ENCODE measurements at regions not wholly inside any gene's neighbourhood (a gene's known extent, or its start where the extent isn't known, plus 50 kb on each side); places are given as distances from the start of the nearest gene placed in this dataset.
"Not testable (repeated sequence)": the region's sequence is repeated elsewhere in the genome, so short reads cannot be mapped to it uniquely, and the experiment has no call there.

DNA sequence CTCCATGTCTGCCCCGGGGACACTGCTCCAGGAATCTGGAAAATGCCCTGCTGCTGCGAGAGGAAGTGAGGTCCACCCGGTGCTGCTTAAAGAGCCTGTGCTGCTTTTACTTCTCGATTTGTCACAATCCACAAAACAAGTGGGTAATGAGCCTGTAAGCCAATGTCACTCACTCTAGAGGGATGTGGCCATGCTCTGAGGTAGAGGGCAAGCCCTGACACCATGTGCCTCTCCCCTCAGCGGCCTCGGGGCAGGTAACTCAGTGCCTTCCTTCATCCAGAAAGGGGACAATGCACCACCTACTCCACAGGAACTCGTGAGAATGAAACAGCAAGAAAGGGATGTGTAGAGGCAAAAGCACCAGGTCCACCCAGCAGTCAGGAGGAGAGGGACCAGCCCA lies 106.2 kb downstream of the TUBA3C start:
- Histone ChIP-seq H3K27me3 (ENCODE audit: control insufficient read depth, insufficient read depth) (no peaks in the 10 kb centered on the region), H3K9me3 (ENCODE audit: control insufficient read depth, low read length) (no peaks in the 10 kb centered on the region), H3K27ac (ENCODE audit: low read length) (no peak overlapping the region), H3K4me1 (ENCODE audit: control insufficient read depth, insufficient read depth, low read length) (no peaks in the 10 kb centered on the region), H3K4me3 (ENCODE audit: low read length) (no peak overlapping the region)
- DNase-seq (no peak), ATAC-seq (no peak)
- WGBS, result 68% methylated on average over 7 of the region's 7 CpGs
- intact Hi-C loops (cut with DNase I), result no loop called here

DNA sequence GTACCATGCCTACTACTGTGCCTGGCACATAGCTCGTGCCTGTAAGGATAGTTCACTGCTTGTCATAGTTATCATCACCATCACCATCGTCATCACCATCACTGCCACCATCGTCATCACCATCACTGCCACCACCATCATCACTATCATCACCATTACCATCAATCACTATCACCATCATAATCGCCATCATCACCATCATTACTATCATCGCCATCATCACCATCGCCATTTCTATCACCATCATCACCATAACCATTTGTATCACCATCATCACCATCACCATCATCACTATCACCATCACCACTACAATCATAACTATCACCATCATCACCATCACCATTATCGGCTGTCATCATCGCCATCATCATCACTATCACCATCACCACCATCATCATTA lies 107.1 kb downstream of the TUBA3C start:
- DNase-seq (no peak), ATAC-seq (no peak)
- Histone ChIP-seq H3K27ac (ENCODE audit: low read length) (no peak overlapping the region), H3K4me1 (ENCODE audit: control insufficient read depth, insufficient read depth, low read length) (no peaks in the 10 kb centered on the region), H3K9me3 (ENCODE audit: control insufficient read depth, low read length) (no peaks in the 10 kb centered on the region), H3K4me3 (ENCODE audit: low read length) (no peak overlapping the region), H3K27me3 (ENCODE audit: control insufficient read depth, insufficient read depth) (no peaks in the 10 kb centered on the region)
- intact Hi-C loops (cut with DNase I), result no loop called here
- WGBS, result 83% methylated on average over 8 of the region's 8 CpGs

DNA sequence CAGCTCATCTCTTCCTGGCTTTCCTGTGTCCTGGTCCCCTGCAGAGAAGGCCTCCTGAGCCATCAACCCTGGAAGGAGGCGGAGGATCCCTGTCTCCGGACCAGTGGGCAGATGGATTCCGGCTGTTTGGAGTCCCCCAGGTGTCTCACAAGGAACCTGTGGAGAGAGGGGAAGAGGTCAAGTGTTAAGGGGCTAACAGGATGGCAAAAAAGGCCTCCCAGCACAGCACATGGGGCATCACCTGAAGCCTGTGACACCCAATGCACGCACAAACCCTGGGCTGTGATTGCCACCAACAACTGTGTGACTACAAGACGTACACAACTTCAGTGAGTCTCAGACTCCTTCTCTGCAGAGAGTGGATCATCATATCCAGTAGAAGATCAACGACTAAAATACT lies 107.5 kb downstream of the TUBA3C start:
- DNase-seq; H3K27me3 ChIP-seq (ENCODE audit: control insufficient read depth, insufficient read depth); H3K27ac ChIP-seq (ENCODE audit: low read length); ATAC-seq; intact Hi-C loops (cut with DNase I); H3K9me3 ChIP-seq (ENCODE audit: control insufficient read depth, low read length); H3K4me3 ChIP-seq (ENCODE audit: low read length); H3K4me1 ChIP-seq (ENCODE audit: control insufficient read depth, insufficient read depth, low read length): not testable (repeated sequence)
- WGBS, result 72% methylated on average over 6 of the region's 6 CpGs

DNA sequence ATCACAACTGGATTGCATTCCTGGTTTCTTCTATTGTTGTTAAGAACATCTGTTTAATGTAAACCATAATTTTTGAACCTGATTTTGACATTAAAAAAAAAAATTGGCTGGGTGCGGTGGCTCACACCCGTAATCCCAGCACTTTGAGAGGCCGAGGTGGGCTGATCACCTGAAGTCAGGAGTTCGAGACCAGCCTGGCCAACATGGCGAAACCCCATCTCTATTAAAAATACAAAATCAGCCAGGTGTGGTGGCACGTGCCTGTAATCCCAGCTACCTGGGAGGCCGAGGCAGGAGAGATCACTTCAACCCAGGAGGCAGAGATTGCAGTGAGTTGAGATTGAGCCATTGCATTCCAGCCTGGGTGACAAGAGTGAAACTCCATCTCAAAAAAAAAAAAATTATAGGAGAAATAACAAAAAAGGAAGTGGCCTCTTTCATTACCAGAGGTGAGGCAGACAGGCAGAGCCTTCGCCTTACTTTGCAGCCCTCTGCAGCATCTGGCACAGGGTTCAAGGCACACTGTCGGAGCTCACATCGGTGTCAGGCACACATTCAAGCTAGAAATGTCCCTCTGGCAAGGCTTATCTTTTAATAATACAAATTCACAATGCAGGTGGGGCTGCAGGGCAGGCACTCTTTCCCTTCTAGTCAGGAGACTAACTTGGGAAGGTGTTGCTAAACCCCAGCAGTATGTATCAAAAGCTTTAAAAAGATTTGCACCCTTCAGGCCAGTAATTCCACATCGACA lies 108.5 kb downstream of the TUBA3C start:
- 74% methylated on average over 11 of the region's 11 CpGs for WGBS
- H3K4me3 ChIP-seq (ENCODE audit: low read length); intact Hi-C loops (cut with DNase I): not testable (repeated sequence)

DNA sequence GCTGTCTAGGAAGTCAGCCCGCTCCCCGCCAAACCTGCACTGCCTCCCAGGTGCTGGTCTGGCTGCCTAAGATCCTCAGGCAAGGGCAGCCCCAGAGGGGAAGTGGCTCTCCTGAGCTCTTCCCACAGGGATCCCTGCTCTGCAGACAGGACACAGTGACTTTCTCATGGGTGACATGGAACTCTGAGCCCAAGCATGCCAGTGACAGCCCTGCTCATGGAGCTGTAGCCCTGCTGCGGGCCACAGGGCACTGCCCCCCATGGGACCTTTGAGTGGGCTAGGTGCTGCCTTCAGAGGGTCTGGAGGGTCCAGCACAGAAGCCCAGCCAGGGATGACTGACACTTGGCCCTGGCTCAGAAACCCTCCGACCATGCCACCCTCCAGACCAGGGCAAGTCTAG lies 109.1 kb downstream of the TUBA3C start:
- no peaks in the 10 kb centered on the region for H3K27me3 ChIP-seq (ENCODE audit: control insufficient read depth, insufficient read depth)
- no peaks in the 10 kb centered on the region for H3K9me3 ChIP-seq (ENCODE audit: control insufficient read depth, low read length)
- intact Hi-C loops (cut with DNase I), result no loop called here
- H3K4me1 ChIP-seq (ENCODE audit: control insufficient read depth, insufficient read depth, low read length), result no peaks in the 10 kb centered on the region
- DNase-seq (no peak), ATAC-seq (no peak)
- no peak overlapping the region for H3K27ac ChIP-seq (ENCODE audit: low read length)
- 84% methylated on average over 4 of the region's 4 CpGs for WGBS
- no peak overlapping the region for H3K4me3 ChIP-seq (ENCODE audit: low read length)

More for the DNA sequence above, 108.5 kb downstream of the TUBA3C start:
- H3K4me1 ChIP-seq (ENCODE audit: control insufficient read depth, insufficient read depth, low read length); H3K27me3 ChIP-seq (ENCODE audit: control insufficient read depth, insufficient read depth); H3K9me3 ChIP-seq (ENCODE audit: control insufficient read depth, low read length); H3K27ac ChIP-seq (ENCODE audit: low read length); ATAC-seq; DNase-seq: not testable (repeated sequence)

DNA sequence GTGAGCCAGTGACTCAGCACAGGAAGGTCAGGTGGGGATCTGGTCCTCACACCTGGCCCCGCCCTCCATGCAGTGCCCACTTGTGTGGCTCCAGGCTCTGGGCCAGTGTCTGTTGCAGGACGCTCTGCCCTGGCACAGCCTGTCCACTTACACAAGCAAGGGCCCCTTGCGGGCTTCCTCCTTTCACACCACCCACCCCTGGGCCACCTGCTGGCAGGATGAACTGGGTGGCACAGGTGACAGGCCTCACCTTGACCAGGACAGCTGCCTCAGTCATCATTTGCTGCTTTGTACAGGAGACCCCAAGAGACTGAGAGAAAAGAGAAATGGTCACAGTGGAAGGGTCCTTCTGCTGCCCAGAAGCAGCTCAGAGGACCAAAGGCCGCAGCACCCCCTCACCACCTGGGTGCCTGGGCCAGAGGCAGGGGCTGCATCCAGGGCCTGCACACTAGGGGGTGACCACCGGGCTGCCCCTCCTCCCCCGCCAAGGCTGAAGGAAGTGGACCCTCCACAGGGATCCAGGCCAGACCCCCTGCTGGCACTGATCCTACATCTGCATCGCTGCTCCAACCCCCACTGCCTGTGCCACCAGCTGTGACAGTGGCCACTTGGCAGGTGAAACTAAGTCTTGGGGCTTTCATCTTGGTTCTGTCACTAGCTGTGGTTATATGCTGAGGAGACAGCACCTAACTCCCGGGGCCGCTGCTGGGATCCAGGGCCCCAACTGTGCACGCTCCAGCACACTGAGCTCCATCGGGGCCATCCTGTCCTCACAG lies 110.3 kb downstream of the TUBA3C start:
- DNase-seq, result no peak
- no peak for ATAC-seq
- 81% methylated on average over 11 of the region's 11 CpGs for WGBS
- Histone ChIP-seq H3K27me3 (ENCODE audit: control insufficient read depth, insufficient read depth) (no peaks in the 10 kb centered on the region), H3K4me1 (ENCODE audit: control insufficient read depth, insufficient read depth, low read length) (no peaks in the 10 kb centered on the region), H3K9me3 (ENCODE audit: control insufficient read depth, low read length) (no peaks in the 10 kb centered on the region), H3K4me3 (ENCODE audit: low read length) (no peak overlapping the region), H3K27ac (ENCODE audit: low read length) (no peak overlapping the region)
- intact Hi-C loops (cut with DNase I), result no loop called here

DNA sequence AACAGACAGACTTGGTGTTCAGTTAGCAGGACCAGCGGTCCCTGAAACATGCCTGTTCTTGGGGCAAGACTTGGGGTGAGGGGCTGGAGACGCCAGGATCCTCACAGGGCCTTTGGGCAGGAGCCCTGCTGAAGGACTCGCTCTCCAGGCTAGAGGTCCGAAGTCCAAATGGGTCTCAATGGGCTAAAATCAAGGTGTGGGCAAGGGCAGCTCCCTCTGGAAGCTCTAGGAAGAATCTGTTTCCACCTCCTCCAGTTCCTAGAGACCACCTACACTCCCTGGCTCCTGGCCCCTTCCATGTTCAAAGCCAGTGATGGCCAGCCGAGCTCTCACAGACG lies 111.3 kb downstream of the TUBA3C start:
- H3K9me3 ChIP-seq (ENCODE audit: control insufficient read depth, low read length), result no peaks in the 10 kb centered on the region
- H3K27me3 ChIP-seq (ENCODE audit: control insufficient read depth, insufficient read depth), result no peaks in the 10 kb centered on the region
- intact Hi-C loops (cut with DNase I), result no loop called here
- no peaks in the 10 kb centered on the region for H3K4me1 ChIP-seq (ENCODE audit: control insufficient read depth, insufficient read depth, low read length)
- no peak for ATAC-seq
- H3K4me3 ChIP-seq (ENCODE audit: low read length), result no peak overlapping the region
- WGBS, result 79% methylated on average over 6 of the region's 6 CpGs
- no peak for DNase-seq
- no peak overlapping the region for H3K27ac ChIP-seq (ENCODE audit: low read length)

DNA sequence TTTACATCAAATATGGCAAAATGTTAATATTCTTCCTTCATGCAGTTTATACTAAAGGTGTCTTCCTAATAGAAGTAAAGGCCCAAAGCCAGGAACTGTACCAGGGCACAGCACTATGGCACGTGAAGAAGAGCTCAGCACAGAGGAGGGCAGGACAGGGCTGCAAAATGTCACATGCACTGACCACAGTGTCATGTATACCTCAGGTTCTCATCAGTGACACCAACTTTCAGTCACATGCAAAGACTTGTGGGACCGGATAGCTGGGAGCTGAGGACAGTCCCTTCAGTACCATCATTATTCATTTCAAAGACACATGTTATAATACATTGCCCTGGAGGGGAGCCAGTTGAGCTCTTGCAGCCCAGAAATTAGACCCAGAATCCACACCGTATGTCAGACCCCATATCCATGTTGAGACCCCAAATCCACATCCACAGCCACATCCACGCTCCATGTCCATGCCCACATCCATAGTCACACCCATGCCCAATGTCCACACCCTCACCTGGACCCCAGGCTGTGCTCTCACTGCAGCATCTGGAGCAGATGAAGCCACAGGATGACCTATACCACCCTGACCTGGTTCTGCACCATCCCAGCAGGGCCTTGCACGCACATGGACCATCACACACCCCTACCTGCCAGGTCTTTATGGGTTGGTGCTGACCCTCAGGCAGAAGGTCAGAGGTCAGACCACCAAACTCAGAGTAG lies 111.8 kb downstream of the TUBA3C start:
- Histone ChIP-seq H3K27ac (ENCODE audit: low read length) (no peak overlapping the region), H3K4me1 (ENCODE audit: control insufficient read depth, insufficient read depth, low read length) (no peaks in the 10 kb centered on the region), H3K9me3 (ENCODE audit: control insufficient read depth, low read length) (no peaks in the 10 kb centered on the region), H3K27me3 (ENCODE audit: control insufficient read depth, insufficient read depth) (no peaks in the 10 kb centered on the region), H3K4me3 (ENCODE audit: low read length) (no peak overlapping the region)
- no peak for ATAC-seq
- DNase-seq, result no peak
- intact Hi-C loops (cut with DNase I), result no loop called here
- 68% methylated on average over 5 of the region's 5 CpGs for WGBS

DNA sequence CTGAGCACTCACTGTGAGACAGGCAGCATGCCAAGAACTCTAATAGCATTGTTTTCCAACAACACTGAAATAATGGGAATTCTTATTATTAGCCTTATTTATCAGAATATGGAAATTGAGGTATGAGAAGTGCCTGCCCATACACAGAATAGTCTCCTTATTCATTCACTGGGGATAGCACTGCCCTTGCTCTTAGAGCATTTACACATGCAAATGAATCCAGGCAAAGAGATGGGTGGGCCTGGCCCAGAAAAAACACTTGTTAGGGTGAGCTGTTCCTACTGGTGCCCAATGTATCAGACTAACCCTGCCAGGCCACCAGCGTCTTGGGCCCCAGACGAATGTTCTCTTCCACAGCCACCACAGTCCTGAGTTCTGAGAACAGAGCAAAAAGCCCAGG lies 112.9 kb downstream of the TUBA3C start:
- intact Hi-C loops (cut with DNase I), result no loop called here
- no peak for ATAC-seq
- 55% methylated on average over 2 of the region's 2 CpGs for WGBS

DNA sequence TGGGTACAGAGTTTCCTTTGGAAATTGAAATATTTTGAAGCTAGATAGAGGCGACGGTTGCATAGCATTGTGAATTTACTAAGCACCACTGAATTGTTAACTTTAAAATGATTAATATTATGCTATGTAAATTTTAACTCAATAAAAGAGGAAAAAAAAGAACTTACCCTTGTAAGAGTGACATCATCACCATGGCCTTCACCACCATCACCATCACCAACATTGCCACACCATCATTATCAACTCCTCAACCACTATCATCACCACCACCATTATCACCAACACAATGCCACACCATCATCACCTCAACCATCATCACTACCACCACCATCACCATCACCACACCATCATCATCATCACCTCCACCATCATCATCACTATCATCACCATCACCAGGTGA lies 113.9 kb downstream of the TUBA3C start:
- ATAC-seq, result no peak
- intact Hi-C loops (cut with DNase I), result no loop called here
- no peaks in the 10 kb centered on the region for H3K27me3 ChIP-seq (ENCODE audit: control insufficient read depth, insufficient read depth)
- no peak overlapping the region for H3K4me3 ChIP-seq (ENCODE audit: low read length)
- H3K9me3 ChIP-seq (ENCODE audit: control insufficient read depth, low read length), result no peaks in the 10 kb centered on the region
- WGBS, result 93% methylated on average over 2 of the region's 2 CpGs
- no peak overlapping the region for H3K27ac ChIP-seq (ENCODE audit: low read length)
- no peaks in the 10 kb centered on the region for H3K4me1 ChIP-seq (ENCODE audit: control insufficient read depth, insufficient read depth, low read length)
- DNase-seq, result no peak

More for the DNA sequence above, 112.9 kb downstream of the TUBA3C start:
- no peak for DNase-seq
- no peaks in the 10 kb centered on the region for H3K27me3 ChIP-seq (ENCODE audit: control insufficient read depth, insufficient read depth)
- no peaks in the 10 kb centered on the region for H3K9me3 ChIP-seq (ENCODE audit: control insufficient read depth, low read length)
- no peak overlapping the region for H3K4me3 ChIP-seq (ENCODE audit: low read length)
- no peak overlapping the region for H3K27ac ChIP-seq (ENCODE audit: low read length)
- no peaks in the 10 kb centered on the region for H3K4me1 ChIP-seq (ENCODE audit: control insufficient read depth, insufficient read depth, low read length)

DNA sequence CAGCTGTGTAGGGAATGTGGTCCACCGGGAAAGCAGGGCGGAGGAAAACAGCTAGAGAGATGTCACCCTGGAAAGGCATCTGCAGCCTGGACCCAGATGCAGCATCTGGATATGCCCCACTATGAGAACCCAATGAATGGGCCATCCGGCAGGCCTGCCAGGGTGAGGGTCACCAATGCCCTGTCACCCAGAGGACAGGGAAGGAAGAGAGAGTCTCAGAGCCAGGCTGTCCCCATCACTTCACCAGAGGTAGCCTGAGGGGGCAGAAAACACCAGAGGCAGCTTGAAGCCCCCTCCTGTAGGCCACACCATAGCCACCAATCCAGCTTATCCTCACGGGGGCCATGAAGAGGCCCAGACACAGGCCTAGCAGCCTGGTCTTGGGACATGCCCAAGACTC lies 118.8 kb downstream of the TUBA3C start:
- intact Hi-C loops (cut with DNase I), result no loop called here
- no peaks in the 10 kb centered on the region for H3K4me1 ChIP-seq (ENCODE audit: control insufficient read depth, insufficient read depth, low read length)
- H3K27me3 ChIP-seq (ENCODE audit: control insufficient read depth, insufficient read depth), result no peaks in the 10 kb centered on the region
- H3K4me3 ChIP-seq (ENCODE audit: low read length), result no peak overlapping the region
- no peak for ATAC-seq
- no peak overlapping the region for H3K27ac ChIP-seq (ENCODE audit: low read length)
- no peaks in the 10 kb centered on the region for H3K9me3 ChIP-seq (ENCODE audit: control insufficient read depth, low read length)
- 80% methylated on average over 4 of the region's 4 CpGs for WGBS
- no peak for DNase-seq
